HFF-Myc (cell line): ENCODE measurements at regions not wholly inside any gene's neighbourhood (a gene's known extent, or its start where the extent isn't known, plus 50 kb on each side); places are given as distances from the start of the nearest gene placed in this dataset.

ENCODE experiments used
- DNase-seq: peaks from one replicate; pipeline ENCODE4 v3.0.0-alpha.2; 2011; ENCODE audit warnings: low read depth; ENCODE audit errors: extremely low read depth
- H3K4me3 ChIP-seq: replicated peaks from 2 replicates; pipeline ENCODE4 v1.5.1; 2011; ENCODE audit warnings: low read depth, mild to moderate bottlenecking, control low read depth, low read length
- TF ChIP-seq, protein P1 (sequence below): IDR thresholded peaks from 2 replicates; pipeline ENCODE4 v1.5.1; 2012; ENCODE audit warnings: mild to moderate bottlenecking, low read depth, low read length, control low read depth; ENCODE audit errors: missing control alignments

DNA sequence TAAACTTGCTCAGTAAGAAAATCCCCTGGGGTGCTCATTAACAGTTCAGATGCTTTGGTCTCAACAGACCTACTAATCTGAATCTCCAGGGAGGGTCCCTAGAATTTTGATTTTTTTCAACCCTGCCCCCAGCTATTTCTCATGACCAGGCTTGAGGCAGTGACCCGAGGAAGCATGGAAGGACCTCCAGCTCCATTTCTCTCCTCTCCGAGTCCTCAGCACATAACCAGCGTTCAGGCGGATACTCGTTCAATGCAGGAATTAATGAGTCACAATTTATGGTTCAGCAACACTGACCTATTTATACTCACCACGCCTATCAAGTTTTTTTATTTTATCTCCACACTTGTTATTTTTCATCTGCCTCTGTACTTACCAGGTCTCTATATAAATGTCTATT is 369.2 kb upstream of the CDH4 start:
- no peak overlapping the region for H3K4me3 ChIP-seq
- TF ChIP-seq, protein P1, sequence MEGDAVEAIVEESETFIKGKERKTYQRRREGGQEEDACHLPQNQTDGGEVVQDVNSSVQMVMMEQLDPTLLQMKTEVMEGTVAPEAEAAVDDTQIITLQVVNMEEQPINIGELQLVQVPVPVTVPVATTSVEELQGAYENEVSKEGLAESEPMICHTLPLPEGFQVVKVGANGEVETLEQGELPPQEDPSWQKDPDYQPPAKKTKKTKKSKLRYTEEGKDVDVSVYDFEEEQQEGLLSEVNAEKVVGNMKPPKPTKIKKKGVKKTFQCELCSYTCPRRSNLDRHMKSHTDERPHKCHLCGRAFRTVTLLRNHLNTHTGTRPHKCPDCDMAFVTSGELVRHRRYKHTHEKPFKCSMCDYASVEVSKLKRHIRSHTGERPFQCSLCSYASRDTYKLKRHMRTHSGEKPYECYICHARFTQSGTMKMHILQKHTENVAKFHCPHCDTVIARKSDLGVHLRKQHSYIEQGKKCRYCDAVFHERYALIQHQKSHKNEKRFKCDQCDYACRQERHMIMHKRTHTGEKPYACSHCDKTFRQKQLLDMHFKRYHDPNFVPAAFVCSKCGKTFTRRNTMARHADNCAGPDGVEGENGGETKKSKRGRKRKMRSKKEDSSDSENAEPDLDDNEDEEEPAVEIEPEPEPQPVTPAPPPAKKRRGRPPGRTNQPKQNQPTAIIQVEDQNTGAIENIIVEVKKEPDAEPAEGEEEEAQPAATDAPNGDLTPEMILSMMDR: no peak
- DNase-seq: no peak

DNA sequence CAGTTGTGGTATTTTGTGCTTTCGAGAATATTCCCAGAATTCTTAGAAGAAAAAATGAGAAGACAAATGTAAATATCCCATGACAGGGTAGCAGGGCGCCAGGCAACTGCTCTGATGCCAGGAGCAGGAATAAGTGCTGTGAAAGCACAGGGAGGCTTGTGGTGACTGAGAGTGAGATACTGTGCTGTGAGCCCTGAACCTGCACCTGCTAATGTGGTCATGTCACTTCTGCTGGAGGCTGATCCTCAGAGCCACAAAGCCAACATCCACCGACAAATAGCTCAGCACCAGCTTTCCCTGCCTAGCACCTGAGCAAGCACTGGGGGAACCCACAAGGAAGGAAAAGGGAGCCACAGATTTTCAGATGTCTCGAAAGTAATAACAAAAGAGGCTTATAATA is 368.6 kb upstream of the CDH4 start:
- no peak for DNase-seq
- TF ChIP-seq, protein P1: no peak
- no peak overlapping the region for H3K4me3 ChIP-seq

DNA sequence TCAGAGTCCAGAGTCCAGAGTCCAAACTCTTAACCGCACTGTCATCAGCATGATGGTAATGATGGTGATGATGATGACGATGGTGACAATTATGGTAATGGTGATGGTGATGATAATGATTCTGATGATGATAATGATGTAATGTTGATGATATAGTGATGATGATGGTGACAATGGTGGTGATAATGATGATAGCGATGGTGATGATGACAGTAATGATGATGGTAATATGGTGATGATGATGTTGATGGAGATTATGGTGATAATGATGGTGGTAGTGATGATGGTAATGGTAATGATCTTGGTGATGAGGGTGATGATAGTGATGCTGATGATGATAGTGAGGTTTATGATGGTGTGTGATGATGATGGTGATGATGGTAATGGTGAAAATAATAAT is 367.8 kb upstream of the CDH4 start:
- H3K4me3 ChIP-seq: no peak overlapping the region
- no peak for DNase-seq
- TF ChIP-seq, protein P1: no peak

DNA sequence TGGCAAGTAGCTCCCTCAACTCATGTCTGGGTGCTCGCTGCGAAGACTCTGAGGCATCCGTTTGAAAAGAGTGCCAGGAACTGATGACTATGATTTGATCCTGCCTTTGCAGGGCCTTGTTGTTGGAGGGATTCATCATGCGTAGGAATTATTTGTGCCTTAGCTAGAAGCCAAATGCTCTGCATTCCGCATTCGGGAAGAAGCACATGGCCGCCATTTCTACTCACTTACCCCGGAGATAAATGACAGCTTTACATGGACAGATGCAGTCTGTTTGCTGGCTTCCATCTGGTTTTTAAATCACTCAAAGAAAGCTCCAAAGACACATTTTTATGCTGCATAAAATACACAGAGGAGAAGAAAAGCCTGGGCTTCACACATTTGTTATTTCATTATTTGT is 363.3 kb upstream of the CDH4 start:
- no peak for DNase-seq
- TF ChIP-seq, protein P1: no peak
- H3K4me3 ChIP-seq: no peak overlapping the region

DNA sequence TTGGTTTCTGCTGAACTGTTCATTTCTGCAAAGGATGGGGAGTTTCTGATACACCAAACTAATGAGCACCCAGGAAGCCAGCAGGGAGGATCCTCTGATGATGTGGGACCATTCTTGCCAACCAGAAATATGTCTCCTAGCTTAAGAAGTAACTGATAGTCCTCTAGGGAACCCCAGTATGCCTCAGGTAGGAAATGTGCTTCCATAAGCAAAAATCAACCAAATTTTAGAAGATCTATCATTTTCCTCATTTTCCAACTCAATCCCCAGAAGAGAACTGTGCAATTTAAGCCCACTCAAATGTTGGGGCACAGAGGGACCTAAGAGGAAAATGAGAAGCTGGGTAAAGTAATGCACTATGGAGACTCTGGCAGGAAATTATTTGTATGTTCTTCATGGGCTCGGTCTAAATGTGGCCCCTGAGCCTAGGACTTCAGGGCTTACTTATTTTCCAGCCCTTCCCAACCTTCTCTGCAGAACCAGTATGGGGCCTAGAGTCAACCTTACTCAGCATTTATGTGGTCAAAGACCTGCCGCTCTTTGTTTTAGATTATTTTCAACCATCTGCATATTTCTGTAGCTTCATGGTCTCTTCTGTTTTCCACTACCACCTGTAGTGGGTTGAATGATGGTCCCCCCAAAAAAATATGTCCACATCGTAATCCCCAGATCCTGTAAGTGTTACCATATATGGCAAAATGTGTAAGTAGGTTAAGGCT is 359.8 kb upstream of the CDH4 start:
- TF ChIP-seq, protein P1: no peak
- no peak for DNase-seq
- no peak overlapping the region for H3K4me3 ChIP-seq

DNA sequence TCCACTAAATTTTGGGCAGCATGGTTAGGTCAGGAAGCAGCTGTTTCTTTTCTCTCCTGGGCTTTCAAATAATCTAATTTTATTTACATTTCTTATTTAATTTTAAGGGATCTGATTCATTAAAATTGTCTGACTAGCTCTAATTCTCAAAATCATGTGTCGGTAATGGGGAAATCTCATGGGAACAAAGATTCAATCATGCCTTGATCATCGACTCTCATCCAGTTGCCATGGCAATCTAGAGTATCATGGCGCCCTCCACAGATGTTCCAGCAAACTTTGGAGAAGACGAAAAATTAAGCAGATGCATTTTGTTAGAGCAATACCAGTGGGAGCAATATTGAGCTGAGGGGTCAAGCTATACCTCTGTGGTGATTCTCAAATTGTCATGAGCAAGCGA is 358.0 kb upstream of the CDH4 start:
- no peak for DNase-seq
- H3K4me3 ChIP-seq: no peak overlapping the region
- TF ChIP-seq, protein P1: no peak
